HEK293T (cell line): ENCODE measurements at regions not wholly inside any gene's neighbourhood (a gene's known extent, or its start where the extent isn't known, plus 50 kb on each side); places are given as distances from the start of the nearest gene placed in this dataset.

ENCODE experiments used
- CTCF ChIA-PET: fragments of 350-600 bp; formaldehyde crosslinking; extraction: SDS; loops from one replicate; lab custom pipeline; 2021; ENCODE audit warnings: antibody characterized with exemption, inconsistent platforms; lab: Yijun Ruan, JAX
- POLR2A ChIA-PET: fragments of 350-600 bp; formaldehyde crosslinking; extraction: SDS; loops from one replicate; lab custom pipeline; 2020; ENCODE audit warnings: antibody characterized with exemption, inconsistent platforms; lab: Yijun Ruan, JAX
- DNase-seq: peaks from one replicate; pipeline ENCODE4 v3.0.0; 2012; ENCODE audit warnings: mixed read lengths; ENCODE audit errors: extremely low spot score
- ARNT ChIP-seq: fragments of 450-650 bp; IDR thresholded peaks from 2 replicates; pipeline ENCODE4 v1.6.1; 2017; ENCODE audit warnings: mild to moderate bottlenecking
- BHLHE40 ChIP-seq: fragments of 450-650 bp; IDR thresholded peaks from 2 replicates; pipeline ENCODE4 v1.6.1; 2016; ENCODE audit warnings: mild to moderate bottlenecking, moderate library complexity, borderline replicate concordance
- CTBP1 ChIP-seq: fragments of 450-650 bp; IDR thresholded peaks from 2 replicates; pipeline ENCODE4 v1.6.1; 2016; ENCODE audit warnings: borderline replicate concordance
- ELF4 ChIP-seq: fragments of 450-650 bp; IDR thresholded peaks from 2 replicates; pipeline ENCODE4 v1.6.1; 2017; ENCODE audit warnings: antibody characterized with exemption
- FOXA1 ChIP-seq: fragments of 450-650 bp; IDR thresholded peaks from 2 replicates; pipeline ENCODE4 v1.6.1; 2016; ENCODE audit warnings: mild to moderate bottlenecking
- FOXK2 ChIP-seq: fragments of 450-650 bp; IDR thresholded peaks from 2 replicates; pipeline ENCODE4 v1.6.1; 2016; ENCODE audit warnings: mild to moderate bottlenecking
- FOXM1 ChIP-seq: fragments of 450-650 bp; IDR thresholded peaks from 2 replicates; pipeline ENCODE4 v1.6.1; 2017; ENCODE audit warnings: mild to moderate bottlenecking, borderline replicate concordance
- HDGF ChIP-seq: fragments of 450-650 bp; IDR thresholded peaks from 2 replicates; pipeline ENCODE4 v1.6.1; 2017; ENCODE audit warnings: antibody characterized with exemption, borderline replicate concordance
- L3MBTL2 ChIP-seq: fragments of 450-650 bp; conservative IDR thresholded peaks from 2 replicates; pipeline ENCODE4 v1.6.1; 2016; ENCODE audit warnings: mild to moderate bottlenecking
- LEF1 ChIP-seq: fragments of 450-650 bp; IDR thresholded peaks from 2 replicates; pipeline ENCODE4 v1.6.1; 2017; ENCODE audit warnings: mild to moderate bottlenecking, borderline replicate concordance
- NFRKB ChIP-seq: fragments of 450-650 bp; IDR thresholded peaks from 2 replicates; pipeline ENCODE4 v1.6.1; 2016; ENCODE audit warnings: mild to moderate bottlenecking, moderate library complexity
- SP1 ChIP-seq: fragments of 450-650 bp; IDR thresholded peaks from 2 replicates; pipeline ENCODE4 v1.6.1; 2017
- SUZ12 ChIP-seq: fragments of 450-650 bp; IDR thresholded peaks from 2 replicates; pipeline ENCODE4 v1.6.1; 2016; ENCODE audit warnings: mild to moderate bottlenecking
- TARDBP ChIP-seq: fragments of 450-650 bp; IDR thresholded peaks from 2 replicates; pipeline ENCODE4 v1.6.1; 2016
- ZNF384 ChIP-seq: fragments of 450-650 bp; IDR thresholded peaks from 2 replicates; pipeline ENCODE4 v1.6.1; 2016
- TF ChIP-seq, protein P1 (sequence below): fragments of 450-650 bp; IDR thresholded peaks from 2 replicates; pipeline ENCODE4 v1.6.1; 2016

DNA sequence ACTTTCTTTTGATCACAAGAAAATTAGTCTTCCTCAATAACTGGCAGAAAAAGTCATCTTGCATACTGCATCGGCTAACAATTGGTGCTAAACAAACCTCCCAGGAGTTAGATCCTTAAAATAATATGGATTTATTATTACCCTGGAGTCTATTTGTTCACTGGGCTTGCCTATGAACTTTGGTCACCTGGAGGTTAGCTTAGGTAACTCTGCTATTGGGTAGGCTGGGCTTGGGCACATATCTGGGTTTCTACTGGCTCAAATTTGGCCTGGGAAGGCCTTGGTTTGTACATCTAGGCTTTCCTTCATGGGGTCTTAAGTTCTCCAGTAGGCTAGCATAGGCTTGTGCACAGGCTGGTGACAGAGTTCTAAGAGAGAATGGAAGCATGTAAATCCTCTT is 279.9 kb downstream of the RASEF start:
- no peak for DNase-seq
- no peak for TF ChIP-seq SP1
- no peak for TF ChIP-seq LEF1
- TF ChIP-seq, protein P1, sequence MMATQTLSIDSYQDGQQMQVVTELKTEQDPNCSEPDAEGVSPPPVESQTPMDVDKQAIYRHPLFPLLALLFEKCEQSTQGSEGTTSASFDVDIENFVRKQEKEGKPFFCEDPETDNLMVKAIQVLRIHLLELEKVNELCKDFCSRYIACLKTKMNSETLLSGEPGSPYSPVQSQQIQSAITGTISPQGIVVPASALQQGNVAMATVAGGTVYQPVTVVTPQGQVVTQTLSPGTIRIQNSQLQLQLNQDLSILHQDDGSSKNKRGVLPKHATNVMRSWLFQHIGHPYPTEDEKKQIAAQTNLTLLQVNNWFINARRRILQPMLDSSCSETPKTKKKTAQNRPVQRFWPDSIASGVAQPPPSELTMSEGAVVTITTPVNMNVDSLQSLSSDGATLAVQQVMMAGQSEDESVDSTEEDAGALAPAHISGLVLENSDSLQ: no peak
- no peak for TF ChIP-seq FOXA1
- TF ChIP-seq L3MBTL2: no peak
- TF ChIP-seq FOXK2: no peak
- POLR2A ChIA-PET: no interaction called here
- CTCF ChIA-PET: no interaction called here

DNA sequence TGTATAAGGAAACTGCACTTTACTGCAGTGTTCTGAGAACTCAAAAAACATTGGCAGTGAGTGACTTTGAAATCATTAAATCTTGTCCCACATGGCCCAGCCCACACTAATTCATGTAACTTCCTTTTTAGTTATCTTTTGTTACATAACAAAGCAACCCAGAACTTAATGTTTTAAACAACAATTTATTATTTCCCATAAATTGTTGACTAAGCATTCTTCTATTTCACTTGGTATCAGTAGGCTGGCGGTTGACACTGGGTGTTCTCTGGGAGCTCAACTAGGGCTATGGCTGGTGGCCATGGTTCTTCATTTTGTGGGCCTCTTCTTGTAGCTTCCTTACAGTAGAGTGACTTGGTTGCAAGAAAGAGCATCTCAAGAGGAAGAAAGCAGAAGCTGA is 278.4 kb downstream of the RASEF start:
- TF ChIP-seq ELF4: no peak
- TF ChIP-seq FOXK2: no peak
- TF ChIP-seq SP1: no peak
- no peak for TF ChIP-seq FOXM1
- no peak for TF ChIP-seq TARDBP
- TF ChIP-seq LEF1: no peak
- no peak for TF ChIP-seq NFRKB
- no peak for TF ChIP-seq ARNT
- TF ChIP-seq HDGF: no peak
- no peak for TF ChIP-seq L3MBTL2
- no peak for TF ChIP-seq CTBP1
- TF ChIP-seq FOXA1: no peak
- TF ChIP-seq, protein P1: no peak
- CTCF ChIA-PET: no interaction called here
- DNase-seq: no peak
- POLR2A ChIA-PET: no interaction called here

DNA sequence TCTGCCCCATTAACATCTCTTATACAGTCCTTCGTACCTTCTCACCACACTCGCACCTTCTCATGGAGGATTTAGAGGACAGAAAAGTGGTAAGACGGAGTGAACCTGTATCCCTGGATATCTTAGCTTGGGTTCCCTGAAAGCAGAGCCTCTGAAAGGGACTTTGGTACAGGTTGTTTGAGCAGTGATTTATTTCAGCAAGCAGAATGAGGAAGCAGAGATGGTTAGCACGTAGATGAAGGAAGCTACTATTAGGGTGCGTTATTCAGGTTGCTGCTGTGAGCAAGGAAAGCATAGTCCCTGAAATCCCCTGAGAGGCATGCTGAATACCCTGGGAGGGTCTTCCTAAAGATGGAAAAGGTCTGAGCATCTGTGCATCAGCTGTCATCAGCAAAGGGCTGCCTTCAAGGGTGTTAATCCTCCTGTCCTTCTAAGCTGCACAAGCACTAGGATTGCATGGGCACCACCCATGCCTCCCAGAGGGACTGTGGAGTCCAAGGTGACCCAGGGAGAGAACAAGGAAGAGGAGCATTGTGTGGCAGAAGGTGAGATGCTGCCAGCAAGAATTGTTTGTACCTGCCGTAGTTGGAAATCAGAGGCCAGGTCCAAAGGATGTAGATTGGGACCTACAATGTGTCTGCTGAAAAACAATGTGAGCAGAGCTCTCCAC is 273.7 kb downstream of the RASEF start:
- DNase-seq: no peak
- TF ChIP-seq ARNT (no peak), LEF1 (no peak), TARDBP (no peak), FOXK2 (no peak), ELF4 (no peak), FOXA1 (no peak), SUZ12 (no peak), FOXM1 (no peak), ZNF384 (no peak), SP1 (no peak), CTBP1 (no peak), BHLHE40 (no peak), HDGF (no peak), L3MBTL2 (no peak), NFRKB (no peak)
- TF ChIP-seq, protein P1: no peak
- ChIA-PET CTCF (interaction anchor here (0.7 kb wide), 1 partner anchor 102 kb away, joined by 3 read pairs; no protein-coding TSS in a partner anchor), POLR2A (no interaction called here)

DNA sequence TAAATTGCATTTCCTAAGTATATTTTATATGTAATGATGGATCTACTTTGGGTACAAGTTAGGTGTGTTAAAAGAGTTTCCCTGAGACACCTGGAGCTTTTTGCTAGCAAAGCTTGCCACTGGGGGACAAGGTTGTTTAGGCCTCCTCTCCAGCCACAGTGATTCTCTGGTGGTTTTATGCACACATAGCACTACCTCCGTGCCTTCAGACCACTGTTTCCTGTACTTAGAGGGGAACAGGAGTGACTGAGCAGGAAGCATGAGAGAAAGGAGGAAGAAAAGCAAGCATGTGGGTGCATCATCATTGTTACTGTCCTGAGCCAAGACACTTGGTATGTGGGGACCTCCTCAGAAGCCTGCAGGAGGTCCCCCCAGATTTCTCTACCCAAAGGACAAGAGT is 272.1 kb downstream of the RASEF start:
- TF ChIP-seq ZNF384: no peak
- POLR2A ChIA-PET: no interaction called here
- CTCF ChIA-PET: no interaction called here
- DNase-seq: no peak

DNA sequence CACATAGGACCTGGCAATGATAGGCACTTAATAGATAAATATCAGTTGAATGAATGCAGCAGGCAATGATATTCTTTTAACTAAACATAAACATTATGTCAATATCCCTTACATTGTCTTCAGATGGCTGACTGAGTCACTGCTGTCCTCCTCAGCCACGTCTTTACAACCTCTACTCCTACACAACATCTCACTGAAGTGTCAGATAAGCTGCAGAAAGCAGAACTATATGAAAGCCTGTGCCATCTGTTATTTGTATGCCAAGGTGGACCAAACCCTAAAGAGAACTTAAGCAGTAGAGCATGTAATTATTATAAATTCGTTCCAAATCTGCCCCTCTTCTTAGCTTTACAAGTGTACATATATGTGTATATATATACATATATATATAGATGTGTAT is 271.2 kb downstream of the RASEF start:
- ChIA-PET POLR2A (no interaction called here), CTCF (no interaction called here)
- TF ChIP-seq L3MBTL2 (no peak), NFRKB (no peak), TARDBP (no peak), FOXM1 (no peak), ELF4 (no peak), SUZ12 (no peak), HDGF (no peak), SP1 (no peak), CTBP1 (no peak), FOXK2 (no peak), LEF1 (no peak)
- TF ChIP-seq, protein P1: no peak
- no peak for DNase-seq

DNA sequence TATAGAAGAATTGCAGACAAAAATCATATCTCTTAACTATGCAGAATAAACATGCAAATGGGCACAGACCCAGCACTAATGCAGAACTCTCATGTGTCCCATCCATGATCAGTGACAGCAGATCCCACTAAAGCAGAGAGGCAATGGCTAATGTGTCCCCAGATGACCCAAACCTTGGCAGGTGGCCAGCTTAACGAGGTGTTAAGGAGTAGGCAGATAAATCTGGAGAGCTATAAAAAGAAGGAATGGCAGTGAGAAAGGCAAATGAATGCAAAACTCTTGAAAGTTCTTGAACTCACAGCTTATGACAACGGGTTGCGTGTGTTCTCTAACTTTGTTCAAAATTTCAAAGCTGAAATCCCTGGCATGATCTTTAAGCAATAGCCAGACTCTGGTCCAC is 265.4 kb downstream of the RASEF start:
- CTCF ChIA-PET: no interaction called here
- POLR2A ChIA-PET: no interaction called here
- TF ChIP-seq NFRKB (no peak), HDGF (no peak), ARNT (no peak), L3MBTL2 (no peak)
- TF ChIP-seq, protein P1: 0 out of 2 replicates have a peak, but pooled peaks have one; percentile 23
- DNase-seq: no peak
